ENCODE measurements at regions not wholly inside any gene's neighbourhood (a gene's known extent, or its start where the extent isn't known, plus 50 kb on each side); places are given as distances from the start of the nearest gene placed in this dataset.

GRCh38 chr1:177739780-177740179 lies 230.1 kb downstream of the SEC16B start:
- Histone ChIP-seq H3K9me3 (ENCODE audit: control insufficient read depth, insufficient read depth, low read length) (no peaks in the 10 kb centered on the region), H3K27me3 (ENCODE audit: control insufficient read depth, insufficient read depth, low read length) (no peaks in the 10 kb centered on the region), H3K36me3 (ENCODE audit: control insufficient read depth, insufficient read depth, low read length) (no peaks in the 10 kb centered on the region), H3K4me3 (ENCODE audit: low read length) (no peak overlapping the region), H3K27ac (ENCODE audit: low read length) (no peak overlapping the region), H3K4me1 (ENCODE audit: control insufficient read depth, insufficient read depth, low read length) (no peaks in the 10 kb centered on the region)
- no CpG with 5 or more reads among the region's 2 CpGs for WGBS (ENCODE audit: insufficient coverage, insufficient read length)
- no peak for DNase-seq (ENCODE audit: low read depth, low spot score)

- no peaks in the 10 kb centered on the region for H3K27me3 ChIP-seq (ENCODE audit: control insufficient read depth, insufficient read depth, low read length)
- no peaks in the 10 kb centered on the region for H3K9me3 ChIP-seq (ENCODE audit: control insufficient read depth, insufficient read depth, low read length)
- H3K4me1 ChIP-seq (ENCODE audit: control insufficient read depth, insufficient read depth, low read length), result no peaks in the 10 kb centered on the region
- DNase-seq (ENCODE audit: low read depth, low spot score), result no peak
- H3K36me3 ChIP-seq (ENCODE audit: control insufficient read depth, insufficient read depth, low read length), result no peaks in the 10 kb centered on the region
- no CpG with 5 or more reads among the region's 2 CpGs for WGBS (ENCODE audit: insufficient coverage, insufficient read length)
- no peak overlapping the region for H3K4me3 ChIP-seq (ENCODE audit: low read length)
- no peak overlapping the region for H3K27ac ChIP-seq (ENCODE audit: low read length)
Observed at GRCh38 chr1:177737456-177737855, 232.4 kb downstream of the SEC16B start.

- Histone ChIP-seq H3K36me3 (ENCODE audit: control insufficient read depth, insufficient read depth, low read length) (no peaks in the 10 kb centered on the region), H3K9me3 (ENCODE audit: control insufficient read depth, insufficient read depth, low read length) (no peaks in the 10 kb centered on the region), H3K4me3 (ENCODE audit: low read length) (no peak overlapping the region), H3K27ac (ENCODE audit: low read length) (no peak overlapping the region), H3K27me3 (ENCODE audit: control insufficient read depth, insufficient read depth, low read length) (no peaks in the 10 kb centered on the region), H3K4me1 (ENCODE audit: control insufficient read depth, insufficient read depth, low read length) (no peaks in the 10 kb centered on the region)
- DNase-seq (ENCODE audit: low read depth, low spot score), result no peak
- no CpG with 5 or more reads among the region's 7 CpGs for WGBS (ENCODE audit: insufficient coverage, insufficient read length)
Observed at GRCh38 chr1:177732178-177732577, 237.7 kb downstream of the SEC16B start.

DNA sequence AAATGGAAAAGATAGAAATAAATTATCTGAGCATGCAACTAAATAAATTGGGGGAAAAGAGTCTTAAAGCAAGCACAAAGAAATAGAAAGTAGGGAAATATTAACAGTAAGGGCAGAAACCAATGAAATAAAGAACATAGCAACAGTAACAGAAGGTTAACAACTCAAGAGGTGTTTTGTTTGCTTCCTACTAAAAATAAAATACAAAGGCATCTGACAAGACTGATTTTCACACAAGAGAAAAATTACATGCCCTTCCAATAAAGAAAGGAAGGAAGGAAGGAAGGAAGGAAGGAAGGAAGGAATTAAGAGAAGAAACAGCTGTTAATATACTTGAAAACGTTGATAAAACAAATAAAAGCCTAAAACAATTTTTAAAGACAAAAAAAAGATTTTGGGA lies 240.2 kb downstream of the SEC16B start:
- no peak overlapping the region for H3K27ac ChIP-seq (ENCODE audit: low read length)
- H3K9me3 ChIP-seq (ENCODE audit: control insufficient read depth, insufficient read depth, low read length), result no peaks in the 10 kb centered on the region
- no peak overlapping the region for H3K4me3 ChIP-seq (ENCODE audit: low read length)
- H3K4me1 ChIP-seq (ENCODE audit: control insufficient read depth, insufficient read depth, low read length), result no peaks in the 10 kb centered on the region
- no peaks in the 10 kb centered on the region for H3K36me3 ChIP-seq (ENCODE audit: control insufficient read depth, insufficient read depth, low read length)
- no CpG with 5 or more reads among the region's 1 CpG for WGBS (ENCODE audit: insufficient coverage, insufficient read length)
- DNase-seq (ENCODE audit: low read depth, low spot score), result no peak
- no peaks in the 10 kb centered on the region for H3K27me3 ChIP-seq (ENCODE audit: control insufficient read depth, insufficient read depth, low read length)

DNA sequence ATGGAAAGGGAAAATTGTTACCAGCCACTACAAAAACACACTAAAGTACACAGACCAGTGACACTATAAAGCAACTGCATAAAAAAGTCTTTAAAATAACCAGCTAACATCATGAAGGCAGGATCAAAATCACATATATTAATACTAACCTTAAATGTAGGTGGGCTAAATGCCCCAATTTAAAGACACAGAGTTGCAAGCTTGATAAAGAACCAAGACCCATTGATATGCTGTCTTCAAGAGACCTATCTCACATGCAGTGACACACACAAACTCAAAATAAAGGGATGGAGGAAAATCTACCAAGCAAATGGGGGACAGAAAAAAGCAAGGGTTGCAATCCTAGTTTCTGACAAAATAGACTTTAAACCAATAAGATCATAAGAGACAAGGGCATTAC lies 246.3 kb downstream of the SEC16B start:
- Histone ChIP-seq H3K27me3 (ENCODE audit: control insufficient read depth, insufficient read depth, low read length) (no peaks in the 10 kb centered on the region), H3K9me3 (ENCODE audit: control insufficient read depth, insufficient read depth, low read length) (no peaks in the 10 kb centered on the region), H3K27ac (ENCODE audit: low read length) (no peak overlapping the region), H3K4me1 (ENCODE audit: control insufficient read depth, insufficient read depth, low read length) (no peaks in the 10 kb centered on the region), H3K36me3 (ENCODE audit: control insufficient read depth, insufficient read depth, low read length) (no peaks in the 10 kb centered on the region), H3K4me3 (ENCODE audit: low read length) (no peak overlapping the region)
- no peak for DNase-seq (ENCODE audit: low read depth, low spot score)

GRCh38 chr1:177710696-177711620 lies 258.9 kb downstream of the SEC16B start:
- WGBS (ENCODE audit: insufficient coverage, insufficient read length), result no CpG with 5 or more reads among the region's 17 CpGs
- no peaks in the 10 kb centered on the region for H3K9me3 ChIP-seq (ENCODE audit: control insufficient read depth, insufficient read depth, low read length)
- H3K4me1 ChIP-seq (ENCODE audit: control insufficient read depth, insufficient read depth, low read length), result no peaks in the 10 kb centered on the region
- no peak overlapping the region for H3K4me3 ChIP-seq (ENCODE audit: low read length)
- DNase-seq (ENCODE audit: low read depth, low spot score), result no peak
- H3K27ac ChIP-seq (ENCODE audit: low read length), result no peak overlapping the region
- no peaks in the 10 kb centered on the region for H3K27me3 ChIP-seq (ENCODE audit: control insufficient read depth, insufficient read depth, low read length)
- H3K36me3 ChIP-seq (ENCODE audit: control insufficient read depth, insufficient read depth, low read length), result no peaks in the 10 kb centered on the region

DNA sequence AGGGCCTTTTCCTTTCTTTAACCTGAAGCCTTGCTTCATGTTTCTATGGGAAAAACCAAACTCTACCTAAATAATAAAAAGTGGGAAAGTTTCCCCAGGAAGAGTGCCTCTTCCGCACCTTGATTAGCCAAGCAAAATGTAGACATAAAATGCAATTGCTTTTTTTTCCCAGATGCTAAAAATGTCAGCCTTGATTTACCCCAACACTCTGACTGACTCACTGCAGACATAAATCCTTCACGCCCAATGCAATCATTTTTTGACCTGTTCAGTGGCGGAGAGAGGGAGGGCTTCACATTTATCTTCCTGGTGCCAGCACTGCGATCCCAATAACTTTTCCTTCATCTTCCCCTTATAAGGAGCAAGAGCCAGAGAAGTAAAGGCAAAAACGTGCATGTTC lies 261.5 kb downstream of the SEC16B start:
- Histone ChIP-seq H3K4me3 (ENCODE audit: low read length) (no peak overlapping the region), H3K9me3 (ENCODE audit: control insufficient read depth, insufficient read depth, low read length) (no peaks in the 10 kb centered on the region), H3K4me1 (ENCODE audit: control insufficient read depth, insufficient read depth, low read length) (peaks cover 2% of the 10 kb centered on the region; the same call in 1 of the 2 replicates), H3K36me3 (ENCODE audit: control insufficient read depth, insufficient read depth, low read length) (no peaks in the 10 kb centered on the region), H3K27ac (ENCODE audit: low read length) (no peak overlapping the region), H3K27me3 (ENCODE audit: control insufficient read depth, insufficient read depth, low read length) (no peaks in the 10 kb centered on the region)
- DNase-seq (ENCODE audit: low read depth, low spot score), result no peak
- WGBS (ENCODE audit: insufficient coverage, insufficient read length), result 100% methylated on average over 1 of the region's 5 CpGs

- WGBS (ENCODE audit: insufficient coverage, insufficient read length), result no CpG with 5 or more reads among the region's 4 CpGs
- no peaks in the 10 kb centered on the region for H3K9me3 ChIP-seq (ENCODE audit: control insufficient read depth, insufficient read depth, low read length)
Observed at GRCh38 chr1:177706977-177707376, 262.9 kb downstream of the SEC16B start.

DNA sequence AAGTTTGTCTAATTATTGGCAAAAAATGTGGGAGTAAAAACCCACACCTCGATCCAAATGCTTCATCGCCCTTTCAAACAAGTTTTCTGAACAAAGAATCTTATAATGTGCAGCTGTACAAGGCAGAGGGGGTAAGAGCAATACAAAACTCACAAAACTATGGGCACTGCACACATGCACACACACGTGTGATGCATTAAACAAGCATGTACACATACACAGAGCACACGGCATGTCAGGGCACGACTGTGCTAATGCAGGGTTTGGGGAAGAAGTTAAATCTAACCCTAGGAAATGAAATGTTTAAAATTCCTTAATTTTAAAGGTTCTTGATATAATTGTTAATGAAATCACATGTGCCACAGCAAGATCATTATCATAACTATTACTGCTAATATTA lies 264.0 kb downstream of the SEC16B start:
- no peak overlapping the region for H3K27ac ChIP-seq (ENCODE audit: low read length)
- no peak overlapping the region for H3K4me3 ChIP-seq (ENCODE audit: low read length)
- H3K9me3 ChIP-seq (ENCODE audit: control insufficient read depth, insufficient read depth, low read length), result no peaks in the 10 kb centered on the region
- no CpG with 5 or more reads among the region's 5 CpGs for WGBS (ENCODE audit: insufficient coverage, insufficient read length)
- H3K4me1 ChIP-seq (ENCODE audit: control insufficient read depth, insufficient read depth, low read length), result peaks cover 2% of the 10 kb centered on the region; the same call in 1 of the 2 replicates
- DNase-seq (ENCODE audit: low read depth, low spot score), result no peak
- H3K27me3 ChIP-seq (ENCODE audit: control insufficient read depth, insufficient read depth, low read length), result no peaks in the 10 kb centered on the region
- H3K36me3 ChIP-seq (ENCODE audit: control insufficient read depth, insufficient read depth, low read length), result no peaks in the 10 kb centered on the region

More at GRCh38 chr1:177706977-177707376, 262.9 kb downstream of the SEC16B start:
- DNase-seq (ENCODE audit: low read depth, low spot score), result no peak
- Histone ChIP-seq H3K27me3 (ENCODE audit: control insufficient read depth, insufficient read depth, low read length) (no peaks in the 10 kb centered on the region), H3K4me3 (ENCODE audit: low read length) (no peak overlapping the region), H3K36me3 (ENCODE audit: control insufficient read depth, insufficient read depth, low read length) (no peaks in the 10 kb centered on the region), H3K4me1 (ENCODE audit: control insufficient read depth, insufficient read depth, low read length) (peaks cover 2% of the 10 kb centered on the region; the same call in 1 of the 2 replicates), H3K27ac (ENCODE audit: low read length) (no peak overlapping the region)

GRCh38 chr1:177703888-177704446 lies 265.9 kb downstream of the SEC16B start:
- H3K9me3 ChIP-seq (ENCODE audit: control insufficient read depth, insufficient read depth, low read length), result no peaks in the 10 kb centered on the region
- H3K4me1 ChIP-seq (ENCODE audit: control insufficient read depth, insufficient read depth, low read length), result peaks cover 2% of the 10 kb centered on the region; the same call in 1 of the 2 replicates
- no CpG with 5 or more reads among the region's 3 CpGs for WGBS (ENCODE audit: insufficient coverage, insufficient read length)
- H3K27ac ChIP-seq (ENCODE audit: low read length), result no peak overlapping the region
- no peak for DNase-seq (ENCODE audit: low read depth, low spot score)
- no peaks in the 10 kb centered on the region for H3K27me3 ChIP-seq (ENCODE audit: control insufficient read depth, insufficient read depth, low read length)
- no peaks in the 10 kb centered on the region for H3K36me3 ChIP-seq (ENCODE audit: control insufficient read depth, insufficient read depth, low read length)
- no peak overlapping the region for H3K4me3 ChIP-seq (ENCODE audit: low read length)
